ENCODE measurements at regions not wholly inside any gene's neighbourhood (a gene's known extent, or its start where the extent isn't known, plus 50 kb on each side); places are given as distances from the start of the nearest gene placed in this dataset.
"Not testable (repeated sequence)": the region's sequence is repeated elsewhere in the genome, so short reads cannot be mapped to it uniquely, and the experiment has no call there.

DNA sequence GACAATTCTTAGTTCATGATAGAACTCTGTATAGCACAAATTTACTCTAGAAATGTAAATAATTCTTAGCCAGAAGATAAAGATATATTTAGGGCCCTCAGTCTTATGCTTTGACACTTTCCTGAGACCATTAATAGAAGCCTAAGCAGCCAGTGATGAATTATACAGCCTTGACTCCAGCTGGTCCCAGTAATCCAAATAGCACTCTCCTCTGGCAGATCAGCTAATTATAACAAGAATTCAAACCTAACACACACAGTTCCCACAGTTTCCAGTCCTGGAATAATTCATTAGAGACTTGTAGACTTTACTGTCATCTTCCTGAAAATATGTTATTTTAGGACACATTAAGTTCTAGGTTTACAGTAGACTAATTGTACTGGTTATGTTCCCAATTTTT is 50.4 kb downstream of the SHOC1 start:
- no peak for DNase-seq (ENCODE audit: low read depth, low spot score)
- peak overlapping the region; percentile 99 for H3K27ac ChIP-seq

DNA sequence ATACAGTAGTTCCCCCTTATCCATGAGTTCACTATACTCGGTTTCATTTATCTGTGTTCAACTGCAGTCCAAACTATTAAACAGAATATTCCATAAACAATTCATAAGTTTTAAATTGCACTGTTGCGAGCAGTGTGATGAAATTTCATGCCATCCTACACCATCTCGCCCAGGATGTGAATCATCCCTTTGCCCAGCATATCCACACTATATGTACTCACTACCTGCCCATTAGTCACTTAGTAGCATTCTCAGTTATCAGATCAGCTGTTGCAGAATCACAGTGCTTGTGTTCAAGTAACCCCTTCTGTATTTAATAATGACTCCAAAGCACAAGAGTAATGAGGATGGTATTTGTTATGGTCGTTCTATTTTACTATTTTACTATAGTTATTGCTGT is 51.5 kb downstream of the SHOC1 start:
- DNase-seq (ENCODE audit: low read depth, low spot score), result peak; percentile 89
- H3K27ac ChIP-seq, result peak overlapping the region; percentile 99

DNA sequence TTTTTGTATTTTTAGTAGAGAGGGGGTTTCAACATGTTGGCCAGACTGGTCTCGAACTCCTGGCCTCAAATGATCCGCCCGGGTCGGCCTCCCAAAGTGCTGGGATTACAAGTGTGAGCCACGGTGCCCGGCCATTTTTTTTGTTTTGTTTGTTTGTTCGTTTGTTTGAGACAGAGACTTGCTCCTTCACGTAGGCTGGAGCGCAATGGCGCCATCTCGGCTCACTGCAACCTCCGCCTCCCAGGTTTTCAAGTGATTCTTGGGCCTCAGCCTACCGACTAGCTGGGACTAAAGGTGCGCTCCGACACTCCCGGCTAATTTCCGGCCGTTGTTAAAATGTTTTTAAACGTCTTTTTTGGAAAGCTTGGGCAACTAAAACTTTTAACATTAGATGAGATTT is 54.0 kb downstream of the SHOC1 start:
- no peak overlapping the region for H3K27ac ChIP-seq
- no peak for DNase-seq (ENCODE audit: low read depth, low spot score)

DNA sequence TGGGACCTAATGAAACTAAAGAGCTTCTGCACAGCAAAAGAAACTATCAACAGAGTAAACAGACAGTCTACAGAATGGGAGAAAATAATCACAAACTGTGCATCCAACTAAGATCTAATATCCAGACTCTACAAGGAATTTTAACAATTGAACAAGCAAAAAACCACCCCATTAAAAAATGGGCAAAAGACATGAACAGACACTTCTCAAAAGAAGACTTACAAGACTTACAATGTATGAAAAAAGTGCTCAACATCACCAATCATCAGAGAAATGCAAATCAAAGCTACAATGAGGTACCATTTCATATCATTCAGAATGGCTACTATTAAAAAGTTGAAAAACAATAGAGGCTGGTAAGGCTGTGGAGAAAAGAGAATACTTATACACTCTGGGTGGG is 58.0 kb downstream of the SHOC1 start:
- no peak overlapping the region for H3K27ac ChIP-seq
- DNase-seq (ENCODE audit: low read depth, low spot score), result no peak

DNA sequence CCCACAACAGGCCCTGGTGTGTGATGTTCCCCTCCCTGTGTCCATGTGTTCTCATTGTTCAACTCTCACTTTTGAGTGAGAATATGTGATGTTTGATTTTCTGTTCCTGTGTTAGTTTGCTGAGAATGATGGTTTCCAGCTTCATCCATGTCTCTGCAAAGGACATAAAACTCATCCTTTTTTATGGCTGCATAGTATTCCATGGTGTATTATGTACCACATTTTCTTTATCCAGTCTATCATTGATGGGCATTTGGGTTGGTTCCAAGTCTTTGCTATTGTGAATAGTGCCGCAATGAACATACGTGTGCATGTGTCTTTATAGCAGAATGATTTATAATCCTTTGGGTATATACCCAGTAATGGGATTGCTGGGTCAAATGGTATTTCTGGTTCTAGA is 59.4 kb downstream of the SHOC1 start:
- DNase-seq (ENCODE audit: low read depth, low spot score); H3K27ac ChIP-seq: not testable (repeated sequence)

DNA sequence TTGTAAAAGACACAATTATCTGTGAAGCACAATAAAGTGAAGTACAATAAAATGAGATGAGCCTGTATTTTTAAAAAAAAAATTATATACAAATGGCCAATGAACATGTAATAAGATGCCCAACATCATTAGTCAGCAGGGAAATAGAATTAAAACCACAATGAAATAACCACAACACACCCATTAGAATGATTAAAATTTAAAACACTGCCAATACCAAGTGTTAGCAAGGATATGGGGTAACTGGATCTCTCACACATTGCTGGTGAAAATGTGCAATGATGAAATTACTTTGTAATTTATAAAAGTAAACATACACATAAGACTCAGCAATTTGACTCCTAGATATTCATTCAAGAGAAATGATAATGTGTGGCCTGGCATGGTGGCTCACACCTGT is 62.8 kb downstream of the SHOC1 start:
- peak overlapping the region; percentile 81 for H3K27ac ChIP-seq
- peak; percentile 65 for DNase-seq (ENCODE audit: low read depth, low spot score)

DNA sequence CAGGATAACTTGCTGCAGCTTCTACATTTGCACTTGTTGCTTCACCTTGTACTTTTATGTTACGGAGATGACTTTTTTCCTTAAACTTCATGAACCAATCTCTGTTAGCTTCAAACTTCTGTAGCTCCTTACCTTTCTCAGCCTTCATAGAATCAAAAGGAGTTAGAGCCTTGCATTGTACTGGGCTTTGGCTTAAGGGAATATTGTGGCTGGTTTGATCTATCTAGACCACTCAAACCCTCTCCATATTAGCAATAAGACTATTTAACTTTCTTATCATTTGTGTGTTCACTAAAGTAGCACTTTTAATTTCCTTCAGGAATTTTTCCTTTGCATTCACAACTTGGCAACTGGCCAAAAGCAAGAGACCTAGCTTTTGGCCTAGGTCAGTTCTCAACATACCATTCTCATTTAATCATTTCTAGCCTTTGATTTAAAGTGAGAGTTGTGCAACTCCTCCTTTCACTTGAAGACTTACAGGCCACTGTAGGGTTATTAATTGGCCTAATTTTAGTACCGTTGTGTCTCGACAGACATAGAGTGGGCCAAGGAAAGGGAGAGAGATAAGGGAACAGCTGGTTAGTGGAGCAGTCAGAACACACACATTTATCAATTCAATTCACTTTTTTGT is 63.7 kb downstream of the SHOC1 start:
- peak overlapping the region; percentile 81 for H3K27ac ChIP-seq
- DNase-seq (ENCODE audit: low read depth, low spot score), result no peak

DNA sequence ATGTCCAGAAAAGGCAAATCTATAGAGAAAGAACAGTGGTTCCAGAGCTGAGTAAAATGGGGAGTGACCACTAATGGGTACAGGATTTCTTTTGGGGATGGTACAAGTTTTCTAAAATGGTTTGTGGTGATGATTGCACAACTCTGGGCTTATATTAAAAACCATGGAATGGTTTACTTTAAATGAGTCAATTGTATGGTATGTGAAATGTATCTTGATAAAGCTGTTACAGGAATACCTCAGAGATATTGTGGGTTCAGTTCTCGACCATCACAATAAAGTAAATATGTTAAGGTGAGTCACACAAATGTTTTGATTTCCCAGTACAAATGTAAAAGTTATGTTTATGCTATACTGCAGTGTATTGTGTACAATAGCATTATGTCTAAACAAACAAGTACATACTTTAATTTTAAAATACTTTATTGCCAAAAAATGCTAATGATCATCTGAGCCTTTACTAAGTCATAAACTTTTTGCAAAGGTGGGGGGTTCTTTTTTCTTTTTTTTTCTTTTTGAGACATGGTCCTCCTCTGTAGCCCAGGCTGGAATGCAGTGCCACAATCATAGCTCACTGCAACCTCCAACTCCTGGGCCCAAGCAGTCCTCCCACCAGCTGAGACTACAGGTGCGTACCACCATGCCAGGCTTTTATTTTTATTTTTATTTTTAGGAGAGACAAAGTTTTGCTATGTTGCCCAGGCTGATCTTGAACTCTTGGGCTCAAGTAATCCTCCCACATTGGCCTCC is 65.9 kb downstream of the SHOC1 start:
- DNase-seq (ENCODE audit: low read depth, low spot score), result peak; percentile 87
- H3K27ac ChIP-seq, result peak overlapping the region; percentile 87

DNA sequence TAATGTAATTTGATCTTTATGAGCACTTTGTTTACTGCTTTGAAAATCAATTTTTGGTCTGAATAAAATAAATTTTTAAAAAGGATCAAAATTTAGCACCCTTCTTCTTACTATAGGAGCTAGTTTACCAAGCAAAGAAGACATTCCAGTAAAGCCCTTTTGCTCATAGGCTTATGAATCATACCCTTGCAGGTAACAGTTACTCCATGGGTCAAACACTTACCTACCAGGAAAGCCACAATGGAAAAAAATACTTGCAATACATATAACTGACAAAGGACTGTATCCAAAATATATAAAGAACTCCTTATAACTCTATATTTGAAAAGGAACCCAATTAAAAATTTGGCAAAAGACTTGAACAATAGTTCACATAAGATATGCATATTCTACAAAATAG is 66.6 kb downstream of the SHOC1 start:
- peak overlapping the region; percentile 87 for H3K27ac ChIP-seq

DNA sequence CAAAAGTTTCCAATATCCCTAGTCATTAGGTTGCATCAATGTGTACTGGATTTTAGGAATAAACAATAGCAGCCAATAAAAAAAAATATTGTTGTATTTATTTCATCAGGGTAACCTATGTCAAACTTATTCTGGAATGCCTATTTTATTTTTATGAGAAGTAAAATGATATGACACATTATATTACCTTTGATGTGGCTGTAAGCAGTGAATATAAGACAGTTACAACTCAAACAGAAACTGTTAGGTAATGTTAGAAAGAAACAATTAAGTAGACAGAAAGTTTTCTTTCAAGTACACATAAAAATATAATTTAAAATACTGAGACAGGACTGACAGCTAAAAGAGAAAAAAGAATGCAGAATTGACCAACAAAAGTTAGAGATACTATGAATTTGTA is 65.5 kb downstream of the GNG10 start:
- H3K27ac ChIP-seq, result no peak overlapping the region
- DNase-seq (ENCODE audit: low read depth, low spot score), result no peak

More for the DNA sequence above, 66.6 kb downstream of the SHOC1 start:
- peak; percentile 60 for DNase-seq (ENCODE audit: low read depth, low spot score)

DNA sequence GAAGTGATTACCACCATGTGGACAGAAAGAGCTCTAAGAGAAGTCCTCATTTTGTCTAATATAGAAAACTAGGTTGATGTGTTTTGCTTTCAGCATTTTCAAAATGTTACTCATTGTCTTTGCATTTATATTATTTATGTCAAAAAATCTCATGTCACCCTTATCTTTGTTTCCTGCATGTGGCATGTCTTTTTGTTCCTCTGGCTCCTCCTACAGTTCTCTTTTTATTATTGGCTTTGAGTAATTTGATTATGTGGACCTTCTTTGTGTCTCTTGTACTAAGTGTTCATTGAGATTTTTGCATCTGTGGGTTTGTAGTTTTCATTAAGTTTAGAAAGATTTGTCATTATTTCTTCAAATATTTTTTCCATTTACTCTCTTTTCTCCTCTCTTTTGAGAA is 58.8 kb downstream of the GNG10 start:
- DNase-seq (ENCODE audit: low read depth, low spot score), result no peak
- no peak overlapping the region for H3K27ac ChIP-seq

Data from epithelial cell of prostate (primary cell).